ENCODE measurements at regions not wholly inside any gene's neighbourhood (a gene's known extent, or its start where the extent isn't known, plus 50 kb on each side); places are given as distances from the start of the nearest gene placed in this dataset.
"Not testable (repeated sequence)": the region's sequence is repeated elsewhere in the genome, so short reads cannot be mapped to it uniquely, and the experiment has no call there.

DNA sequence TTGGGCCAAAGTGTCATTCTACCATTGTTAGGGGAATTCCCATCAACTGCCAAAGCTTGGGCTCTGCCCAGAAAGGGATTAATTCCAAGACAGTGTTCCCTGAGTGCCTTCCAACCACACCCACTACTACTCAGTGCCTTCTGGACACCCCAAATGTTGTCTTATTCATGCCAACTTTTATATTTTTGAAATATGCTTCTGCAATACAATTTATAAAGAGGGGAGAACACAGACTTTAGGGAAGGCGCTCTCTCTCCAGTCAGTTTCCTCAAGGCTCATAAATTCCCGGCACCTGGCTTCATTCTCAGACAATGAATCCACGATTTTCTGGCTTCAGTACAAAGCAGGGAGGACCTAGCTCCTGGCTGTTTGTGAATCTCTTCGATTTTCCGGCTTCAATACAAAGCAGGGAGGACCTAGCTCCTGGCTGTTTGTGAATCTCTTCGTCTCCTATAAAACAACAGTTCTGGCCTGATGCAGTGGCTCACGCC is 120.1 kb upstream of the MYO10 start:
- H3K9ac ChIP-seq (ENCODE audit: extremely low read depth, low read length, poor library complexity, severe bottlenecking) = no peak overlapping the region
- Mint-ChIP-seq H3K4me3 (no peak overlapping the region), H3K27ac (peak overlapping the region; percentile 69), H3K4me1 (peaks cover 31% of the 10 kb centered on the region), H3K27me3 (ENCODE audit: insufficient read depth) (no peaks in the 10 kb centered on the region), H3K9me3 (no peaks in the 10 kb centered on the region), H3K36me3 (ENCODE audit: low read depth) (no peaks in the 10 kb centered on the region)
- H3K36me3 ChIP-seq (ENCODE audit: control insufficient read depth, insufficient read depth, low read length) = no peaks in the 10 kb centered on the region
- WGBS, 2 experiments (ENCODE audit: insufficient coverage in 1 of 2, insufficient read length in 1 of 2) = 84 to 89% methylated on average over 7 of the region's 7 CpGs
- peaks cover 10% of the 10 kb centered on the region for H3K4me1 ChIP-seq (ENCODE audit: control insufficient read depth, insufficient read depth, low read length)
- no peaks in the 10 kb centered on the region for H3K9me3 ChIP-seq (ENCODE audit: control insufficient read depth, low read length)
- H3K27me3 ChIP-seq (ENCODE audit: control insufficient read depth, insufficient read depth, low read length, poor library complexity, severe bottlenecking) = no peaks in the 10 kb centered on the region
- peak; percentile 51 for DNase-seq
- H3K4me3 ChIP-seq (ENCODE audit: low read length) = no peak overlapping the region
- no peak overlapping the region for H3K27ac ChIP-seq (ENCODE audit: low read depth, low read length)
- TF ChIP-seq, protein P1, sequence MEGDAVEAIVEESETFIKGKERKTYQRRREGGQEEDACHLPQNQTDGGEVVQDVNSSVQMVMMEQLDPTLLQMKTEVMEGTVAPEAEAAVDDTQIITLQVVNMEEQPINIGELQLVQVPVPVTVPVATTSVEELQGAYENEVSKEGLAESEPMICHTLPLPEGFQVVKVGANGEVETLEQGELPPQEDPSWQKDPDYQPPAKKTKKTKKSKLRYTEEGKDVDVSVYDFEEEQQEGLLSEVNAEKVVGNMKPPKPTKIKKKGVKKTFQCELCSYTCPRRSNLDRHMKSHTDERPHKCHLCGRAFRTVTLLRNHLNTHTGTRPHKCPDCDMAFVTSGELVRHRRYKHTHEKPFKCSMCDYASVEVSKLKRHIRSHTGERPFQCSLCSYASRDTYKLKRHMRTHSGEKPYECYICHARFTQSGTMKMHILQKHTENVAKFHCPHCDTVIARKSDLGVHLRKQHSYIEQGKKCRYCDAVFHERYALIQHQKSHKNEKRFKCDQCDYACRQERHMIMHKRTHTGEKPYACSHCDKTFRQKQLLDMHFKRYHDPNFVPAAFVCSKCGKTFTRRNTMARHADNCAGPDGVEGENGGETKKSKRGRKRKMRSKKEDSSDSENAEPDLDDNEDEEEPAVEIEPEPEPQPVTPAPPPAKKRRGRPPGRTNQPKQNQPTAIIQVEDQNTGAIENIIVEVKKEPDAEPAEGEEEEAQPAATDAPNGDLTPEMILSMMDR (conservative IDR thresholded peaks at IDR 0.05) = no peak

DNA sequence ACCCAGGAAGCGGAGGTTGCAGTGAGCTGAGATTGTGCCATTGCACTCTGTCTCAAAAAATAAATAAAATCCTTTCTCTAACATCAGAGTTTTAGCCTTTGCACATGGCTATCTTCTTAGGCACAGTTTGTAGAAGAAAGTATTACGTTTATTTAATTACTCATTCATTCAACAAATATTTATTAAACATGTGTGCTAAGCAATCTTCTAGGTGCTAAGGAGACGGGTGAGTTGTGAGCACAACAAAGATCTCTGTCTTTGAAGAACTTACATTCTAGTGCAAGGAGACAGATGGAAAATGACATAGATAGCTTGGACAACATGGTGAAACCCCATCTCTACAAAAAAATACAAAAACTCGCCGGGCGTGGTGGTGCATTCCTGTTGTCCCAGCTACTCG is 122.3 kb upstream of the MYO10 start:
- Mint-ChIP-seq H3K9me3 (peaks cover 9% of the 10 kb centered on the region), H3K4me1 (peaks cover 33% of the 10 kb centered on the region), H3K36me3 (ENCODE audit: low read depth) (no peaks in the 10 kb centered on the region), H3K27me3 (ENCODE audit: insufficient read depth) (no peaks in the 10 kb centered on the region), H3K4me3 (no peak overlapping the region), H3K27ac (no peak overlapping the region)
- no peak overlapping the region for H3K27ac ChIP-seq (ENCODE audit: low read depth, low read length)
- TF ChIP-seq, protein P1 (conservative IDR thresholded peaks at IDR 0.05) = no peak
- no peak overlapping the region for H3K9ac ChIP-seq (ENCODE audit: extremely low read depth, low read length, poor library complexity, severe bottlenecking)
- H3K4me3 ChIP-seq (ENCODE audit: low read length) = no peak overlapping the region
- H3K36me3 ChIP-seq (ENCODE audit: control insufficient read depth, insufficient read depth, low read length) = no peaks in the 10 kb centered on the region
- WGBS, 2 experiments (ENCODE audit: insufficient coverage in 1 of 2, insufficient read length in 1 of 2) = 95 to 100% methylated on average over 3 to 6 of the region's 7 CpGs
- no peaks in the 10 kb centered on the region for H3K27me3 ChIP-seq (ENCODE audit: control insufficient read depth, insufficient read depth, low read length, poor library complexity, severe bottlenecking)
- no peak for DNase-seq
- H3K9me3 ChIP-seq (ENCODE audit: control insufficient read depth, low read length) = no peaks in the 10 kb centered on the region
- H3K4me1 ChIP-seq (ENCODE audit: control insufficient read depth, insufficient read depth, low read length) = peaks cover 9% of the 10 kb centered on the region

DNA sequence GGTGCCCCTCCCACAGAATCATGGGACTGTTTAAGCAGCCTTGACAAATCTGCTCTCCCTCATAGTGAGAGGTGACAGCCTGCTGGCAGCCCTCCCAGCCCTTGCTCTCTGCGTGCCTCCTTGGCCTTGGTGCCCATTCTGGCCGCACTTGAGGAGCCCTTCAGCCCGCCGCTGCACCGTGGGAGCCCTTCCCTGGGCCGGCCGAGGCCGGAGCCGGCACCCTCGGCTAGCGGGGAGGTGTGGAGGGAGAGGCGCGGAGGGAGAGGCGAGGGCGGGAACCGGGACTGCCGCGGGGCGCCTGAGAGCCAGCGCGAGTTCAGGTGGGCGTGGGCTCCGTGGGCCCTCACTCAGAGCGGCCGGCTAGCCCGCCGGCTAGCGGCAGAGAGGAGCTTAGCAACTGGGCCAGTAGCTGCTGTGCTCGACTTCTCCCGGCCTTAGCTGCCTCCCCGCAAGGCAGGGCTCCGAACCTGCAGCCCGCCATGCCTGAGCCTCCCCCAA is 125.9 kb upstream of the MYO10 start:
- Mint-ChIP-seq H3K36me3 (ENCODE audit: low read depth) (no peaks in the 10 kb centered on the region), H3K27me3 (ENCODE audit: insufficient read depth) (no peaks in the 10 kb centered on the region), H3K4me1 (peaks cover 33% of the 10 kb centered on the region), H3K9me3 (peaks cover 9% of the 10 kb centered on the region), H3K4me3 (no peak overlapping the region), H3K27ac (no peak overlapping the region)
- Histone ChIP-seq H3K9ac (ENCODE audit: extremely low read depth, low read length, poor library complexity, severe bottlenecking) (no peak overlapping the region), H3K4me1 (ENCODE audit: control insufficient read depth, insufficient read depth, low read length) (peaks cover 13% of the 10 kb centered on the region), H3K36me3 (ENCODE audit: control insufficient read depth, insufficient read depth, low read length) (no peaks in the 10 kb centered on the region), H3K27ac (ENCODE audit: low read depth, low read length) (no peak overlapping the region), H3K9me3 (ENCODE audit: control insufficient read depth, low read length) (no peaks in the 10 kb centered on the region), H3K27me3 (ENCODE audit: control insufficient read depth, insufficient read depth, low read length, poor library complexity, severe bottlenecking) (no peaks in the 10 kb centered on the region), H3K4me3 (ENCODE audit: low read length) (no peak overlapping the region)
- DNase-seq = peak; percentile 47
- TF ChIP-seq, protein P1 (conservative IDR thresholded peaks at IDR 0.05) = peak; percentile 19
- 96 to 98% methylated on average over 17 to 33 of the region's 33 CpGs for WGBS, 2 experiments (ENCODE audit: insufficient coverage in 1 of 2, insufficient read length in 1 of 2)

DNA sequence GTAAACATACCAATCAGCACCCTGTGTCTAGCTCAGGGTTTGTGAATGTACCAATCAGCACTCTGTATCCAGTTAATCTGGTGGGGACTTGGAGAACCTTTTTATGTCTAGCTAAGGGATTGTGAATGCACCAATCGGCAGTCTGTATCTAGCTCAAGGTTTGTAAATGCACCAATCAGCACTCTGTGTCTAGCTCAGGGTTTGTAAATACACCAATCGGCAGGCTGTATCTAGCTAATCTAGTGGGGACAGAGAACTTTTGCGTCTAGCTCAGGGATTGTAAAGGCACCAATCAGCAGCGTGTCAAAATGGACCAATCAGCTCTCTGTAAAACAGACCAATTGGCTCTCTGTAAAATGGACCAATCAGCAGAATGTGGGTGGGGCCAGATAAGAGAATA is 126.7 kb upstream of the MYO10 start:
- H3K4me1 Mint-ChIP-seq = peaks cover 28% of the 10 kb centered on the region
- not testable (repeated sequence) for H3K27ac ChIP-seq (ENCODE audit: low read depth, low read length); H3K36me3 Mint-ChIP-seq (ENCODE audit: low read depth); H3K4me3 ChIP-seq (ENCODE audit: low read length); H3K9me3 Mint-ChIP-seq; H3K9ac ChIP-seq (ENCODE audit: extremely low read depth, low read length, poor library complexity, severe bottlenecking); H3K4me1 ChIP-seq (ENCODE audit: control insufficient read depth, insufficient read depth, low read length); H3K27me3 ChIP-seq (ENCODE audit: control insufficient read depth, insufficient read depth, low read length, poor library complexity, severe bottlenecking); H3K27me3 Mint-ChIP-seq (ENCODE audit: insufficient read depth); DNase-seq; H3K4me3 Mint-ChIP-seq; H3K36me3 ChIP-seq (ENCODE audit: control insufficient read depth, insufficient read depth, low read length); H3K27ac Mint-ChIP-seq; H3K9me3 ChIP-seq (ENCODE audit: control insufficient read depth, low read length)
- whole genome bisulfite sequencing, 2 experiments (ENCODE audit: insufficient coverage in 1 of 2, insufficient read length in 1 of 2) = 92 to 93% methylated on average over 4 of the region's 4 CpGs
